ENCODE measurements at regions not wholly inside any gene's neighbourhood (a gene's known extent, or its start where the extent isn't known, plus 50 kb on each side); places are given as distances from the start of the nearest gene placed in this dataset.

DNA sequence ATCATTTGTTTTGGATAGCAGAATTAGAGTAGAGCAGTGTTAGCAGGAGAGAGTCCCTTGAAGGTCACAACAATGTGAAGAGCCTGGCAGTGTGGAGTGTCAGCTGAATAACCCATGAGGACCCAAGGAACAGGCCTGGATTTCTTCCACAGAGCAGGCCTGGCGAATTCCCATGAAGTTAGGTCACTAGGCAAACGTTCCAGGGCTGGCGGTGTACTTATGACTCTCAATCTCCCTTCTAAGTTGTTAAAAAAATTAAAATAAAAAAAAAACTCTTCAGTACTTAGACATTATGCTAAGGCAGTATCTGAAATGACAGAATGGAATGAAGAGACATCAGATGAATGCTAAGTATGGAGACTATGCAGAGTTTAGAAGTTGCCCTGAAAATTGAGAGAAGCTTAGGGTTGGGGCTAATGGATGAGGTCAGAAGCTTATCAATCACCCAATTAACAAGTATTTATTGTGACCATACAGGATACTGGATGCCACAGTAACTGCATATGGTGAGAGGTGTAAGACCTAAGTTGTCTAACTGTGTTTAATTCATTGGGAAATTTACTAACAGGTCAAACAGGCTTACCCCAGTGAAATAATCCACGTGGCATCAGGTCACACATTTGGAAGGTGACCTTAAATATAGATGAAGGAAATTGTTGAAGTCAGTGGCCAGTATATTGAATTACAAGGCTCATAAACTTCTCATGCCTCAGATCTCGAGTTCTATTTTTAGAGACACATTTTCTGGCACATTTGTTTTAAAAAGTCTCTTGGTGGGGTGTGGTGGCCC is 126.2 kb upstream of the NRP1 start:
- TF ChIP-seq, protein P1, sequence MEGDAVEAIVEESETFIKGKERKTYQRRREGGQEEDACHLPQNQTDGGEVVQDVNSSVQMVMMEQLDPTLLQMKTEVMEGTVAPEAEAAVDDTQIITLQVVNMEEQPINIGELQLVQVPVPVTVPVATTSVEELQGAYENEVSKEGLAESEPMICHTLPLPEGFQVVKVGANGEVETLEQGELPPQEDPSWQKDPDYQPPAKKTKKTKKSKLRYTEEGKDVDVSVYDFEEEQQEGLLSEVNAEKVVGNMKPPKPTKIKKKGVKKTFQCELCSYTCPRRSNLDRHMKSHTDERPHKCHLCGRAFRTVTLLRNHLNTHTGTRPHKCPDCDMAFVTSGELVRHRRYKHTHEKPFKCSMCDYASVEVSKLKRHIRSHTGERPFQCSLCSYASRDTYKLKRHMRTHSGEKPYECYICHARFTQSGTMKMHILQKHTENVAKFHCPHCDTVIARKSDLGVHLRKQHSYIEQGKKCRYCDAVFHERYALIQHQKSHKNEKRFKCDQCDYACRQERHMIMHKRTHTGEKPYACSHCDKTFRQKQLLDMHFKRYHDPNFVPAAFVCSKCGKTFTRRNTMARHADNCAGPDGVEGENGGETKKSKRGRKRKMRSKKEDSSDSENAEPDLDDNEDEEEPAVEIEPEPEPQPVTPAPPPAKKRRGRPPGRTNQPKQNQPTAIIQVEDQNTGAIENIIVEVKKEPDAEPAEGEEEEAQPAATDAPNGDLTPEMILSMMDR (IDR thresholded peaks at IDR 0.05; ENCODE audit: extremely low read depth, insufficient read depth, missing control alignments) = no peak
- in situ Hi-C loops (cut with MboI; ENCODE audit: low pct_unique_long_range_greater_than_20kb, low sequenced_read_pairs, unreplicated experiment) = no loop called here

DNA sequence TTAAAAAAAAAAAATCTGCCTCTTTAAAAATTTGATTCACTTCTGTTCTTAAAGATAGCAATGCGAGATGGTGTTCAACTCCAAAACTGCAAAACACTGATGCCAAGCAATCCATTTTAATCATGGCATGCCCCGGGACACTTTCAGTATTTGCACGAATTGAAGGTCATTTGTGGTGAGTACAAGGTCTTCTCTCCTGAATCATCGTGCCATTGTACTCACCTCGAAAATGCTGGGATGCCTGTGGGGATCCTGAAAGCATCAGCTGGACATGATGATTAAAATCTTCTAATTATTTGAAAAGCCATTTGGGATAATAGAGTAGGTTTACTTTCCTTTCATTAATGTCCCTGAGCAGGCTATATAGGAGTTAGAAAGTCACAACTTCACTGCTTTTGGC is 125.1 kb upstream of the NRP1 start:
- DNase-seq (ENCODE audit: low spot score) = no peak
- in situ Hi-C loops (cut with MboI; ENCODE audit: low pct_unique_long_range_greater_than_20kb, low sequenced_read_pairs, unreplicated experiment) = no loop called here
- TF ChIP-seq, protein P1 (IDR thresholded peaks at IDR 0.05; ENCODE audit: extremely low read depth, insufficient read depth, missing control alignments) = no peak

More for the DNA sequence above, 126.2 kb upstream of the NRP1 start:
- DNase-seq (ENCODE audit: low spot score) = no peak

DNA sequence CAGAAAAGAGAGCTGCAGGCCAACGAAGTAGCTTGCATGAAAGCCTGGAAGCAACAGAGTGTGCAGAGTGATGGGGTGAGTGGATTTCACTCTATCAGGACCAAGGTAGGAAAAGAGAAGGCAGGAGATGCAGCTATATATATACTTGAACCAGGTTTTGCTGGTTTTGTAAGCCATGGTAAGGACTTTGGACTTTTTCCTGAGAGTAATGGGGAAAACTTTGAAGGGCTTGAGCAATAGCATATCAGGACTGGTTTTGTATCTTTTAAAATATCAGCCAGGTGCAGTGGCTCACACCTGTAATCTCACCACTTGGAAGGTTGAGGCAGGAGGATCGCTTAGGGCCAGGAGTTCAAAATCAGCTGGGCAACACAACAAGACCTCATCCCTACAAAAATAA is 120.6 kb upstream of the NRP1 start:
- DNase-seq (ENCODE audit: low spot score) = no peak
- in situ Hi-C loops (cut with MboI; ENCODE audit: low pct_unique_long_range_greater_than_20kb, low sequenced_read_pairs, unreplicated experiment) = no loop called here
- TF ChIP-seq, protein P1 (IDR thresholded peaks at IDR 0.05; ENCODE audit: extremely low read depth, insufficient read depth, missing control alignments) = no peak

DNA sequence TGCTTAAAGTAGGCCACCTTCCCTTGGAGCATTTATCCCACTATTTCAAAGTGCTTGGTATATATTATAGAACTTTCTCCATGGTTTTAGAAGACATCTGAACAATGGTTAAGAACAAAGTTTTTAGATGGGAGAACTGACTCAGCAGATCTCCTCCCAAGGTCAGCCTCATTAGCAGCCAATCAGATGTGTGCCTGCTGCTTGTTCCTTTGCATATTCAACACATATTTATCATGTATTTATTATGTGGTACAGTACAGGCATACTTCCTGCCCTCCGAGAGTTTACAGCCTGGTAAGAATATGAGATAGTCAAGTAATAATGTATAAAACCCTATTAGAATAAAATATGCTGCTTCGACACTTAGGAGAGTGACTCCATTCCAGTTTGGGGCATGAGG is 120.1 kb upstream of the NRP1 start:
- TF ChIP-seq, protein P1 (IDR thresholded peaks at IDR 0.05; ENCODE audit: extremely low read depth, insufficient read depth, missing control alignments) = no peak
- DNase-seq (ENCODE audit: low spot score) = no peak
- in situ Hi-C loops (cut with MboI; ENCODE audit: low pct_unique_long_range_greater_than_20kb, low sequenced_read_pairs, unreplicated experiment) = no loop called here

DNA sequence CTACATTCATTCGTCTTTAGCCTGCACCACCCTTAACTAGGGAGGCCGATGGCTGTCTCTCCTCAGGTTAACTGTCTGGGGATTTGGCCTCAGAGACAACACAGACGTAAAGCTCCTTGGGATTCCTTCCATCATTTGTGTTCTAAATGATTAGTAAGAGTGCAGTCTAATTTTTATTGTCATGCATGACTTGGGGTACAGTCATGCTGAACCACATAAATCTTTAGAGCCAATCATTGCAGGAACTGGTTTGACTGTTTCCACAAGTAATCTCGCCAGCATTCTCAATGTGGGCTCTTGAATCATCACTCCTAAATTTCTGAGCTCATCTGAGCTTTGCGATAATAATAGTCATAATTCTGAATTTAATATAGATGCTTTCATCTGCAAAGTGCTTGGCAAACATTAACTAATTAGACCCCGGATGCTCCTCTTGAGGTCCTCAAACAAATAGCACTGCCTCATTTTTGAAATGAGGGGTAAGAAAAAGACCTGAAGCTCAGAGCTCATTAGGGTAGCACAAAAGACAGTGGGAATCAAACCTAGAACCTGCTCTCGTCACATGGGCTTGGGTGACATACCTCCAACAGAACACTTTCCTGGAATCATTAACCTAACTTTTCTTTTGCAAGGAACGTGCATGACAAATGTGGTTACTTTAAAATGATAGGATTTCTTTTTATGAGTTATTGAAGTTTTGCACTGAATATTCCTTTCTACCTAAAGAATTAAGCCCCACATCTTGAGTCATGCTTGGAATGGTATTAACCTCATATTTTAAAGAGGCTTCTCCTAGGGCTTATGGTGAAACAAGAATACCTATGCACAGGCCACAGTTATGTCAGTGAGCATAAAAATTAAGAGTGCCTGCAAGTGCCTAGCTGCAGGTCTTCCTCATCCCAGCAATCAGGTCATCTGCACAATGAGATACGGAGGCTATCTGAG is 118.9 kb upstream of the NRP1 start:
- no peak for DNase-seq (ENCODE audit: low spot score)
- in situ Hi-C loops (cut with MboI; ENCODE audit: low pct_unique_long_range_greater_than_20kb, low sequenced_read_pairs, unreplicated experiment) = no loop called here
- TF ChIP-seq, protein P1 (IDR thresholded peaks at IDR 0.05; ENCODE audit: extremely low read depth, insufficient read depth, missing control alignments) = no peak

DNA sequence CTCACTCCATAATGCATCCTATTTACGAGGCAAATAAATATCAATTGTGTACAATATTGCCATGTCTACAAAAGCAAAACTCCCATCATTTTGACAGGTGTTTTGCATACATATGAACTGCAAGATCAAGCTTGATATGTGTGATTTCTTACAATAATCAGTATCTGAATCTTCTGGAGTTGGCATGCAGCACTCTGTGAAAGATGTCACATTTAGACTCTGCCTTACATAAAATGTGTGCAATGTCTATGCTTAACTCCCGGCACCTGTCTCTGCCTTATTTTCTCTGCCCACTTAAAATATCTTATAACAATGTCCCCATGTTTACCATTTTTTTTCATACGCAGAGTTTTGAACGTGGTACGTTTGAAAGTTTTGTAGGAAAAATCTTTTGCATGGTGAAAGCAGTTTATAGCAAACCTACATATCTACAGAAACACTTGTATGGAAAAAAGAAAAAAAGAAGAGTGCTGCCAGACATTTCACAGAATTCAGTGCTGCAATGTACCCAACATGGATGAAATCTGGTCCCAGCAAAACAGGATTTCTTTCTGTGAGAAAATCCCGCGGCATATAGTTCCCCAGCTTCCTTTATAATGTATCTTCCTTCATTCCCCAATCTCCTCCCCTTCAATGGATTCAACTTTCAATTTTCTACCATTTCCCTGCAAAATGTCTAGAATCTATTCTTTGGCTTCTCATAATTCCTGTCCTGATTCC is 114.1 kb upstream of the NRP1 start:
- in situ Hi-C loops (cut with MboI; ENCODE audit: low pct_unique_long_range_greater_than_20kb, low sequenced_read_pairs, unreplicated experiment) = no loop called here
- TF ChIP-seq, protein P1 (IDR thresholded peaks at IDR 0.05; ENCODE audit: extremely low read depth, insufficient read depth, missing control alignments) = no peak
- DNase-seq (ENCODE audit: low spot score) = no peak
